ENCODE measurements at regions not wholly inside any gene's neighbourhood (a gene's known extent, or its start where the extent isn't known, plus 50 kb on each side); places are given as distances from the start of the nearest gene placed in this dataset.

GRCh38 chr14:61113561-61114225 is 132.6 kb downstream of the SLC38A6 start:
- TF ChIP-seq CTCF (IDR thresholded peaks at IDR 0.05): no peak
- TF ChIP-seq POLR2A (IDR thresholded peaks at IDR 0.05): no peak
